IMR-90 (cell line): ENCODE measurements at regions not wholly inside any gene's neighbourhood (a gene's known extent, or its start where the extent isn't known, plus 50 kb on each side); places are given as distances from the start of the nearest gene placed in this dataset.

Experiments
- ATAC-seq: fragments of 200-7000 bp; cut with Tn5 transposase; 2 replicates; pipeline ENCODE4 v1.9.1; 2020; ENCODE audit warnings: low read depth, mild to moderate bottlenecking, moderate library complexity
- BruUV-seq: library from RNA; stranded (reverse); fragments of 400-500 nt; replicated peaks from 2 replicates; lab custom pipeline; 2021; lab: Mats Ljungman, UMichigan
- CTCF ChIA-PET: fragments of 300-600 bp; formaldehyde crosslinking; extraction: SDS; loops from one replicate; lab custom pipeline; 2021; ENCODE audit warnings: antibody characterized with exemption; lab: Yijun Ruan, JAX
- POLR2A ChIA-PET: fragments of 300-600 bp; sonication (Branson Sonifier 250); formaldehyde crosslinking; loops from one replicate; lab custom pipeline; 2022; ENCODE audit warnings: antibody characterized with exemption; ENCODE audit not compliant: unreplicated experiment; lab: Charles Lee
- DNase-seq: peaks from one replicate; pipeline ENCODE4 v3.0.0; 2013
- H2AFZ ChIP-seq: replicated peaks from 2 replicates; pipeline ENCODE3; 2013; ENCODE audit warnings: low read length, mild to moderate bottlenecking; ENCODE audit not compliant: poor library complexity
- H2AK5ac ChIP-seq: 2 replicates; pipeline ENCODE4 v1.6.1; 2013; ENCODE audit warnings: low read depth, low read length, inconsistent platforms
- H2AK9ac ChIP-seq: replicated peaks from 2 replicates; pipeline ENCODE3; 2013; ENCODE audit warnings: mild to moderate bottlenecking, low read depth, low read length, moderate library complexity; ENCODE audit not compliant: poor library complexity
- H2BK120ac ChIP-seq: 2 replicates; pipeline ENCODE4 v1.6.1; 2013; ENCODE audit warnings: low read depth, low read length, inconsistent platforms
- H2BK15ac ChIP-seq: 3 replicates; pipeline ENCODE4 v1.6.1; 2013; ENCODE audit warnings: low read depth, low read length, inconsistent platforms
- H2BK20ac ChIP-seq: 2 replicates; pipeline ENCODE4 v1.6.1; 2013; ENCODE audit warnings: low read depth, mild to moderate bottlenecking, inconsistent platforms, low read length, moderate library complexity
- H2BK5ac ChIP-seq: 2 replicates; pipeline ENCODE4 v1.6.1; 2013; ENCODE audit warnings: mild to moderate bottlenecking, low read depth, low read length, inconsistent platforms; ENCODE audit not compliant: poor library complexity, severe bottlenecking
- H3K14ac ChIP-seq: replicated peaks from 2 replicates; pipeline ENCODE4 v1.6.1; 2013; ENCODE audit warnings: low read depth, low read length, inconsistent platforms
- H3K18ac ChIP-seq: 2 replicates; pipeline ENCODE4 v1.6.1; 2013; ENCODE audit warnings: low read depth, low read length, control low read depth
- H3K23ac ChIP-seq: 2 replicates; pipeline ENCODE4 v1.6.1; 2013; ENCODE audit warnings: low read depth, low read length, inconsistent platforms
- H3K27ac ChIP-seq: 2 replicates; pipeline ENCODE4 v1.5.1; 2013; ENCODE audit warnings: mild to moderate bottlenecking, control low read depth, low read length; ENCODE audit not compliant: insufficient read depth
- H3K27me3 ChIP-seq: 2 replicates; pipeline ENCODE4 v1.6.1; 2013; ENCODE audit warnings: low read length; ENCODE audit not compliant: control insufficient read depth, insufficient read depth
- H3K36me3 ChIP-seq: 2 replicates; pipeline ENCODE4 v1.6.1; 2013; ENCODE audit warnings: low read length, mixed read lengths; ENCODE audit not compliant: control insufficient read depth, insufficient read depth
- H3K4ac ChIP-seq: 2 replicates; pipeline ENCODE4 v1.6.1; 2013; ENCODE audit warnings: low read depth, low read length, inconsistent platforms
- H3K4me1 ChIP-seq: 2 replicates; pipeline ENCODE4 v1.6.1; 2013; ENCODE audit warnings: low read length, mixed read lengths; ENCODE audit not compliant: control insufficient read depth, insufficient read depth
- H3K4me2 ChIP-seq: 2 replicates; pipeline ENCODE4 v1.6.1; 2013; ENCODE audit warnings: low read depth, mild to moderate bottlenecking, control low read depth, low read length, moderate library complexity
- H3K4me3 ChIP-seq: 2 replicates; pipeline ENCODE4 v1.5.1; 2013; ENCODE audit warnings: low read depth, mild to moderate bottlenecking, control low read depth, low read length, moderate library complexity; ENCODE audit not compliant: insufficient read depth
- H3K56ac ChIP-seq: 2 replicates; pipeline ENCODE4 v1.6.1; 2013; ENCODE audit warnings: low read length, inconsistent platforms; ENCODE audit not compliant: insufficient read depth; ENCODE audit errors: extremely low read depth
- H3K79me1 ChIP-seq, 2 experiments: 2 replicates each; pipeline ENCODE4 v1.6.1; 2013; ENCODE audit warnings: low read length in 2 of 2, inconsistent platforms in 1 of 2, low read depth in 1 of 2
- H3K9ac ChIP-seq: 2 replicates; pipeline ENCODE4 v1.6.1; 2013; ENCODE audit warnings: low read depth, low read length, control low read depth
- H3K9me1 ChIP-seq: 2 replicates; pipeline ENCODE4 v1.6.1; 2013; ENCODE audit warnings: low read length, inconsistent platforms; ENCODE audit not compliant: insufficient read depth
- H3K9me3 ChIP-seq: 2 replicates; pipeline ENCODE4 v1.6.1; 2013; ENCODE audit warnings: low read length; ENCODE audit not compliant: control insufficient read depth, insufficient read depth
- H4K20me1 ChIP-seq: 2 replicates; pipeline ENCODE4 v1.6.1; 2013; ENCODE audit warnings: low read length, inconsistent platforms; ENCODE audit not compliant: insufficient read depth
- H4K5ac ChIP-seq: 2 replicates; pipeline ENCODE4 v1.6.1; 2013; ENCODE audit warnings: mild to moderate bottlenecking, low read depth, low read length, control low read depth
- H4K8ac ChIP-seq, 2 experiments: 2 replicates each; pipeline ENCODE4 v1.6.1; 2013; ENCODE audit warnings: low read depth in 2 of 2, low read length in 2 of 2, control low read depth in 1 of 2, inconsistent platforms in 1 of 2
- H4K91ac ChIP-seq: 2 replicates; pipeline ENCODE4 v1.6.1; 2013; ENCODE audit warnings: low read depth, low read length, inconsistent platforms; ENCODE audit not compliant: insufficient read depth
- CEBPB ChIP-seq: IDR thresholded peaks from 2 replicates; pipeline ENCODE4 v1.6.1; 2012; ENCODE audit warnings: low read depth, low read length, improper control_type of control experiment
- FOS ChIP-seq: fragments of 150-350 bp; IDR thresholded peaks from 2 replicates; pipeline ENCODE4 v1.6.1; 2016; ENCODE audit warnings: low read depth, low read length
- MAFK ChIP-seq: IDR thresholded peaks from 2 replicates; pipeline ENCODE4 v1.6.1; 2012; ENCODE audit warnings: low read depth, low read length, improper control_type of control experiment
- MAZ ChIP-seq: IDR thresholded peaks from 2 replicates; pipeline ENCODE4 v1.6.1; 2012; ENCODE audit warnings: low read depth, mild to moderate bottlenecking, low read length, improper control_type of control experiment, moderate library complexity, borderline replicate concordance
- MXI1 ChIP-seq: IDR thresholded peaks from 2 replicates; pipeline ENCODE4 v1.6.1; 2012; ENCODE audit warnings: low read depth, mild to moderate bottlenecking, low read length, moderate library complexity, borderline replicate concordance
- NFE2L2 ChIP-seq: fragments of 150-350 bp; IDR thresholded peaks from 2 replicates; pipeline ENCODE4 v1.6.1; 2016; ENCODE audit warnings: low read depth, mild to moderate bottlenecking, low read length
- RCOR1 ChIP-seq: IDR thresholded peaks from 2 replicates; pipeline ENCODE4 v1.6.1; 2012; ENCODE audit warnings: mild to moderate bottlenecking, low read length, improper control_type of control experiment; ENCODE audit not compliant: insufficient replicate concordance
- RFX5 ChIP-seq: IDR thresholded peaks from 2 replicates; pipeline ENCODE4 v1.8.0; 2012; ENCODE audit warnings: low read depth, mild to moderate bottlenecking, low read length, moderate library complexity
- WGBS, 2 experiments: methylation state at CpG; one replicate each; pipeline versions ENCODE4 v1.1.5 to v1.1.7; 2013; ENCODE audit warnings: missing lambda C conversion rate in 2 of 2; ENCODE audit not compliant: insufficient read length in 1 of 2; ENCODE audit errors: extremely low coverage in 2 of 2; 5-methylcytosine and 5-hydroxymethylcytosine counted together
- dilution Hi-C: fragments of 300-500 bp; cut with HindIII; formaldehyde crosslinking; loops from one replicate; pipeline ENCODE4 v1.14.3; 2018; ENCODE audit warnings: low sequenced_read_pairs; ENCODE audit not compliant: unreplicated experiment
- in situ Hi-C: fragments of 300-500 bp; cut with MboI; formaldehyde crosslinking; loops from 3 replicates; pipeline ENCODE4 v1.14.3; 2019; ENCODE audit warnings: low sequenced_read_pairs, inconsistent platforms, mixed read lengths
- intact Hi-C: fragments of 100-400 bp; cut with micrococcal nuclease; formaldehyde crosslinking; loops from 2 replicates; pipeline ENCODE4 v1.10.0; 2022
- TF ChIP-seq, protein P1 (sequence below): fragments of 150-350 bp; IDR thresholded peaks from 2 replicates; pipeline ENCODE4 v1.6.1; 2017; ENCODE audit warnings: mild to moderate bottlenecking, antibody characterized with exemption, low read length, low read depth
- TF ChIP-seq, protein P2 (sequence below): fragments of 150-350 bp; IDR thresholded peaks from 2 replicates; pipeline ENCODE4 v1.6.1; 2016; ENCODE audit warnings: low read depth, mild to moderate bottlenecking, low read length, moderate library complexity, borderline replicate concordance

DNA sequence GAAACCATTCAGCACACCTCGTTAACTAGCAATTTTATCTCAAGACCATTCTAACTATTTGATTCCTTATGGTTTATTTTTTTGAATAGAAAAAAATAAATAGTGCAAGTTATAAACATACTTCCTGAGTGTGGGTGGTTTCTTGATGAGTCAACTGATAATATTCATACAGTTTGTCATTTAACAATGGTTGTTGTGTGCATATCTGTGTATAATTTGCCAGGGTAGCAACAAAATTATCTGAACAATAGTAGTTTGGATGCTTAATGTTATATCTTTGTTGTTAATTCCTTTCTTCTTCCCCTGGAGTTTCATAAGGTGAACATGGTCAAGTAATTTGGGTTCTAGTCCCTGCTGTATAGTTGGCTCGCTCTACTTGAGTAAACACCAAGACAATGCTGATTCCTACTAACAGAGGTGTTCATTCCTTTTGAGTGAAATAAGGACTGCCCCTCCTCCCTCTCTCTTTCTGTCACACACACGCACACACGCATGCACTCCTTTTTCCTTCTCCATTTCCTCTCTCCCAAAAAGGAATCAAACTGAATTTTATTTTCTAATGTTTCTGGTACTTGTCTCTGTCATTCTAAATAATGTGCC, 938.1 kb upstream of the EPHA7 start:
- Histone ChIP-seq H2AK5ac (no peak overlapping the region), H2AFZ (no peak overlapping the region), H4K5ac (no peak overlapping the region), H4K20me1 (no peaks in the 10 kb centered on the region), H3K27me3 (no peaks in the 10 kb centered on the region), H2BK15ac (no peak overlapping the region), H2BK20ac (no peak overlapping the region), H4K8ac (no peak overlapping the region), H3K36me3 (no peaks in the 10 kb centered on the region), H4K91ac (no peak overlapping the region), H3K79me1 (no peaks in the 10 kb centered on the region), H3K9ac (no peak overlapping the region), H3K9me3 (no peaks in the 10 kb centered on the region), H3K27ac (no peak overlapping the region), H3K4me1 (no peaks in the 10 kb centered on the region), H3K4me2 (no peak overlapping the region), H3K4ac (no peak overlapping the region), H3K14ac (no peak overlapping the region), H2AK9ac (no peak overlapping the region), H3K9me1 (no peaks in the 10 kb centered on the region), H3K4me3 (no peak overlapping the region), H3K18ac (no peak overlapping the region), H3K23ac (no peak overlapping the region), H2BK120ac (no peak overlapping the region), H2BK5ac (no peak overlapping the region), H3K56ac (no peak overlapping the region)
- no CpG with 5 or more reads among the region's 4 CpGs for WGBS, 2 experiments
- POLR2A ChIA-PET: no interaction called here
- CTCF ChIA-PET: no interaction called here
- in situ Hi-C loops: no loop called here
- ATAC-seq (no peak), DNase-seq (no peak)
- TF ChIP-seq MAZ (no peak), MXI1 (no peak), FOS (no peak), CEBPB (no peak), RCOR1 (no peak), NFE2L2 (no peak), MAFK (no peak), RFX5 (no peak)
- TF ChIP-seq, protein P1, sequence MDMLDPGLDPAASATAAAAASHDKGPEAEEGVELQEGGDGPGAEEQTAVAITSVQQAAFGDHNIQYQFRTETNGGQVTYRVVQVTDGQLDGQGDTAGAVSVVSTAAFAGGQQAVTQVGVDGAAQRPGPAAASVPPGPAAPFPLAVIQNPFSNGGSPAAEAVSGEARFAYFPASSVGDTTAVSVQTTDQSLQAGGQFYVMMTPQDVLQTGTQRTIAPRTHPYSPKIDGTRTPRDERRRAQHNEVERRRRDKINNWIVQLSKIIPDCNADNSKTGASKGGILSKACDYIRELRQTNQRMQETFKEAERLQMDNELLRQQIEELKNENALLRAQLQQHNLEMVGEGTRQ: no peak
- TF ChIP-seq, protein P2, sequence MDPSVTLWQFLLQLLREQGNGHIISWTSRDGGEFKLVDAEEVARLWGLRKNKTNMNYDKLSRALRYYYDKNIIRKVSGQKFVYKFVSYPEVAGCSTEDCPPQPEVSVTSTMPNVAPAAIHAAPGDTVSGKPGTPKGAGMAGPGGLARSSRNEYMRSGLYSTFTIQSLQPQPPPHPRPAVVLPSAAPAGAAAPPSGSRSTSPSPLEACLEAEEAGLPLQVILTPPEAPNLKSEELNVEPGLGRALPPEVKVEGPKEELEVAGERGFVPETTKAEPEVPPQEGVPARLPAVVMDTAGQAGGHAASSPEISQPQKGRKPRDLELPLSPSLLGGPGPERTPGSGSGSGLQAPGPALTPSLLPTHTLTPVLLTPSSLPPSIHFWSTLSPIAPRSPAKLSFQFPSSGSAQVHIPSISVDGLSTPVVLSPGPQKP: no peak
- dilution Hi-C loops: no loop called here
- intact Hi-C loops: no loop called here
- no TSS peak for BruUV-seq
